ENCODE measurements at regions not wholly inside any gene's neighbourhood (a gene's known extent, or its start where the extent isn't known, plus 50 kb on each side); places are given as distances from the start of the nearest gene placed in this dataset.

GRCh38 chr13:72293206-72293605, 426.2 kb upstream of the DACH1 start:
- H3K79me2 ChIP-seq (ENCODE audit: insufficient read depth, low read length): no peaks in the 10 kb centered on the region
- no peaks in the 10 kb centered on the region for H3K4me1 ChIP-seq (ENCODE audit: insufficient read depth, low read length)
- no peak for FAIRE-seq
- 13% methylated on average over 1 of the region's 1 CpG for WGBS (ENCODE audit: low lambda C conversion rate)
- no peaks in the 10 kb centered on the region for H4K20me1 ChIP-seq (ENCODE audit: insufficient read depth, low read length)
- in situ Hi-C loops (cut with HindIII; ENCODE audit: extremely low pct_ligation_motif_present, low pct_unique_long_range_greater_than_20kb): no loop called here
- H3K4me2 ChIP-seq (ENCODE audit: low read depth, low read length): no peak overlapping the region
- ATAC-seq: no peak
- DNase-seq (ENCODE audit: low spot score): no peak
- ChIA-PET POLR2A (no interaction called here), CTCF (ENCODE audit: low intra/inter-chr PET ratio, low total read pairs) (no interaction called here)
- H2AFZ ChIP-seq (ENCODE audit: low read length): no peak overlapping the region
- H3K27me3 ChIP-seq (ENCODE audit: control insufficient read depth in 1 of 2, insufficient read depth in 2 of 2, low read length in 2 of 2): no peaks in the 10 kb centered on the region
- H3K9me3 ChIP-seq (ENCODE audit: low read length): no peaks in the 10 kb centered on the region; the same call in 1 of the 2 replicates
- no peak overlapping the region for H3K27ac ChIP-seq (ENCODE audit: extremely low read length, insufficient read depth, low read length)
- no peak overlapping the region for H3K4me3 ChIP-seq (replicated peaks in 1 of 3; ENCODE audit: insufficient read depth in 1 of 3, low read depth in 2 of 3, low read length in 3 of 3)
- intact Hi-C loops (cut with micrococcal nuclease; ENCODE audit: unreplicated experiment): no loop called here
- no TSS peak for BruUV-seq (replicated peaks)
- no peak overlapping the region for H3K9ac ChIP-seq (ENCODE audit: insufficient read depth, low read depth, low read length)
- H3K36me3 ChIP-seq (replicated peaks in 1 of 2; ENCODE audit: control insufficient read depth in 1 of 2, insufficient read depth in 2 of 2, low read length in 2 of 2): no peaks in the 10 kb centered on the region
- TF ChIP-seq NR2C2 (CRISPR knock-in tag; IDR thresholded peaks at IDR 0.05; ENCODE audit: borderline replicate concordance): no peak
- no peak for TF ChIP-seq TOE1 (CRISPR knock-in tag; IDR thresholded peaks at IDR 0.05)
- TF ChIP-seq MLLT10 (CRISPR knock-in tag; IDR thresholded peaks at IDR 0.05): no peak
- no peak for TF ChIP-seq STAG1 (CRISPR knock-in tag; IDR thresholded peaks at IDR 0.05)
- TF ChIP-seq THYN1 (CRISPR knock-in tag; IDR thresholded peaks at IDR 0.05; ENCODE audit: borderline replicate concordance, low read depth): no peak
- no peak for TF ChIP-seq CBFB (CRISPR knock-in tag; IDR thresholded peaks at IDR 0.05)
- no peak for TF ChIP-seq THAP8 (CRISPR knock-in tag; IDR thresholded peaks at IDR 0.05; ENCODE audit: borderline replicate concordance)
- no peak for TF ChIP-seq ZBTB42 (CRISPR knock-in tag; IDR thresholded peaks at IDR 0.05)
- TF ChIP-seq ZNF580 (CRISPR knock-in tag; IDR thresholded peaks at IDR 0.05; ENCODE audit: borderline replicate concordance, low read depth): no peak
- TF ChIP-seq ZNF768 (CRISPR knock-in tag; IDR thresholded peaks at IDR 0.05): no peak
- no peak for TF ChIP-seq ZNF354B (CRISPR knock-in tag; IDR thresholded peaks at IDR 0.05)
- TF ChIP-seq GMEB2 (CRISPR knock-in tag; IDR thresholded peaks at IDR 0.05; ENCODE audit: low read depth): no peak
- no peak for TF ChIP-seq ZBTB39 (CRISPR knock-in tag; IDR thresholded peaks at IDR 0.05)
- TF ChIP-seq RNF219 (CRISPR knock-in tag; IDR thresholded peaks at IDR 0.05): no peak
- TF ChIP-seq ZNF251 (CRISPR knock-in tag; IDR thresholded peaks at IDR 0.05): no peak
- TF ChIP-seq ZNF513 (CRISPR knock-in tag; conservative IDR thresholded peaks at IDR 0.05): no peak
